HG03469 (cell line): ENCODE measurements at regions not wholly inside any gene's neighbourhood (a gene's known extent, or its start where the extent isn't known, plus 50 kb on each side); places are given as distances from the start of the nearest gene placed in this dataset.
A peak's percentile ranks its signal among the peaks of the same experiment; 100 is the strongest.
"Not testable (repeated sequence)": the region's sequence is repeated elsewhere in the genome, so short reads cannot be mapped to it uniquely, and the experiment has no call there.

Source experiments
- ATAC-seq: cut with Tn5 transposase; IDR thresholded peaks from one replicate; pipeline ENCODE4 v1.9.1; 2021; ENCODE audit warnings: mild to moderate bottlenecking, moderate library complexity, moderate number of reproducible peaks; ENCODE audit not compliant: unreplicated experiment

DNA sequence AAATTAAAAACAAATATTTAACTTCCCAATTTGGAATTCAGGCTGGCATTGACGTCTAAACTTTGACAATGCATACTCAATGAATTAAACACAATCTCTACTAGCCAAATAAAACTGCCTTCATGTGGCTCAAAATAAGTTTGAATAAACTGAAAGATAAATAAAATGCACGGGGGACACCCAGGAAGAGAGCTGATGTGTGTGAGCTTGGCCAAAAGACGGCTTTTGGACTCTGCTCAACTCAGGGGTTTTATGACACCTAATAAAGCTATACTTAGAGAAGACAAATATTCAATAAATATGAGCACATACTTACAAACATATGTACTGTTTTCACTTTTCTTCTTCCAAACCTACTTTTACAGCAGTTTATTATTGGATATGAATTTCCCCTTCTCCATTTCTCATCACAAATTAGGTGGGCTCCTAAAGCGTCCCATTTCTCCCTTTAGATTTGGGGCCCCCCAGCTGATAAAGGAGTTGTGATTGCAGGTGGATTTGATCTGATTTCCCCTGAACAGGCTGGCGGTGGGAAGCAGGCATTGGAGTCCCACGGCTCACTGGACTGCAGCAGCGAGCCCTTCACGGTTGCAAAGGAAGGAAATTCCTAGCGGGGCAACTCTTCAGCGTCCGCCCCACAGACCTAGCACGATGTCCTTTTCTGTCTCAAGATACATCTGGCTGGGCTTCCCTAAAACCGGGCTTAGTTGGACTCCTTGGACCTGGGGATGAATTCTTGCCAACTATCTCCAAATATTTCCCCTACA lies 79.6 kb downstream of the INSIG1 start:
- no peak for ATAC-seq

DNA sequence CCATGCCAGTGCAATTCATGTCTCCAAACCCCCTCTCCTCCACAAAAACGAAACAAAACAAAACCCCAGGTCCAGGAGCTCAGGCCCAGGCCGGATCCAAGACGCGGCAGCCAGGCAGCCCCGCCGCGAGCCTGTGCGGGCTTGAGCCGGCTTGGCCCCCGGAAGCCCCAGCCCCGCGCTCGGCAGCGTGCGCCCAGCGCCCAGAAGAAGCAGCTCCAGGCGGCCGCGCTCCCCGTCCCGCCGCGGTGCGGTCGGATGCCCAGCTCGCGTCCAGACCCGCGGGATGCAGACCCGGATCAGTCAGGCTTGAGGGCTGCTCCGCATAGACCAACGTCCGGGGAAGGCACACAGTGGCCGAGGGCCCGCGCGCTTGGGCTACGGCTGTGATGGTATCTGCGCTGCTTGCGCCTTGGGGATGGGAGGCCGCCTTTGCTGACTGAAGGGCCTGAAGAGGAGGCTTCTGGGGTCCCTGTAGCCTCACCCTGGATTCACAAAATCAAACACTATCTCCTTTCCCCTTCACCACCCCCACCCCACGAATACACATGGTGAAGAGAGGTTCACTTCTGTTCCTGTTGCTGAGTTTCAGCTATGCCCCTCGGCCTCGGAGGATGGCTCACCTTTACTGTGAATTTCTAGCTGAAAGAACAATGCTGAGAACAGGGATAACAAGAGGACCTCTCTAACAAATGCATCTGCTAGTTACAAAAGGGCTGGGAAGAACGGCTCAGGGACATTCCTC lies 79.9 kb upstream of the EN2 start:
- no peak for ATAC-seq

DNA sequence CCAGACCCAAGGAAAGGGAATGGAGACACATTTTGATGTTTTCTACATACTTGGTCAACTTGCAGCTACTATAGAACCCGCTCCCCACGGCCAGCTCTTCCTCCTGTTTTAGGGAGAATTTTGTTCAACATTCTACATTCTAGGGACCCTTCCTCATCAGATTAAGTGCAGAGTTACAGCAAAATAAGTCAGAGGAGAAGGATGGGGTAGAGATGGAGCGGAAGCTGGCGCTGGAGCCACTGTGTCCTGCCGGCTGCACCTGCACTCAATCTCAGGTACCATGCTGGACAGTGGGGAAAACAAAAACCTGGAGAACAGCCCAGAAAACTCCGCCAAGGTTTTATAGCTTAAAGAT lies 79.4 kb upstream of the EN2 start:
- ATAC-seq, result no peak

DNA sequence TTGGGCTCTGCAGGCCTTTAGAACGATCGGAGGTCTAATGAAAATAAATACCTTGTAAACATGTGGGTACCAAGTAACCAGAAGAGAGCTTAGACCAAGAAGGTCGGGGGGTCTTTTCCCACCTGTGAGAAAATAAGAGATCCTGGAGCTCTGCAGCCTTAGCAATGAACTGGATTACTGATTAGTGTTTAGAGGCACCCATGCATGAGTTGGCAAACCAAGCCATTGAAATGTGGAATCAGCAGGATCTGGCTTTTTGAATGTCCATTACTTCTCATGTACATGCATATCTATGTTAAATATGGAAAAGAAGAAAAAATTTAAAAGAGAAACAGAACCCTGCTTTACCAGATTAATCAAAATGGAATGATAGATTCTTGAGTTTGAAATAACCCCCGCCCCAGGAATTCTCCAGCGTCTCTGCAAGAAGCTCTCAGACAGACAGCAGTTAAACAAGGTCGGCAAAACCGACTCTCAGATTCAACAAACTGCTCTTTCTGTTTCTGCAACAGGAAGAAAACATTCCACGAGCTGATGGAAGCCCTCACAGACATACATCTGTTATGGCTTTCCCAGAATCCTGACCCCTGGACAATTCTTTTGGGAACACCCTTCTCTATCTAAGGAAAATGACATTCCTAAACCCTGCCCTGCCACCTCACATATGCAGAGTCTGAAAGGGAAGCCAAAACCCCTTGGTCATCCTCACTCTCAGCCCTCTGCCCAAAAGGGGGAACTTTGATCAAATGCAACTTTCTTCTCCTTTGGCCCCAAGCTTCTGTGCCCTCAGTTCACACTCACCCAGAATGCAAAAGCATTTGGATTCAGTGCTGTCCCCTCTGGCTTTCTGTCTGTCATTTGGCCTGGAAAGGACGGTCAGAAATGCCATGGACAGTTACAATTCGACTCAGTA lies 78.7 kb upstream of the EN2 start:
- no peak for ATAC-seq

DNA sequence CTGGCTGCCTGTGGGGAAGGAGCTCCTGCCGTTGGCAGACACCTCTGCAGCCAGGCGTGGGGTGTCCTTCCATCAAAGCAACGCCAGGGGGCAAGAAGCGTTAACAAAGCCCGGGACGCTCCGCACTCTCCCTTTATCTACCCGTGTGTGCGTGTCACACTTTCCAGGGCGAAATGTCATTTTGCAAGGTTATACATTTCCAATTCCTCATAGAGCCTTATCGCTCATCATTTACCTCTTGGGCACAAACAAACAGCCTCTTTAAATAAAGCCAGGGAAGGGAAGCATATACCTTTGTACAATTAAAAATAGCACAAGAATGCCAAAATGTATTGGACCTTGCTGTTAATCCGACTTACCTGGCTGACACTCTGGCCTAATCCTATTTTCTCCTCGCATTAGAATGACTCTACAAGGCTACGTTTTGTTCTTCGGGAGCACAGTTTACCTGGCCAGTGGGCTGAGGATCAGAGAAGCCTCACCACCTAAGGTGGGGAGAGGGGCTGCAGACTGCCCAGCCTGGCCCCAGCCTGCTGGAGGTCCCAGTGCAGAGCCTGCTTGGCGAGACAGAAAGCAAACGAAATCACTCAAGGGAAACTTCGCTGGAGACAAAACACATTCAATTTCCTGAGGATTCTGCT lies 77.6 kb upstream of the EN2 start:
- ATAC-seq, result peak; percentile 72

DNA sequence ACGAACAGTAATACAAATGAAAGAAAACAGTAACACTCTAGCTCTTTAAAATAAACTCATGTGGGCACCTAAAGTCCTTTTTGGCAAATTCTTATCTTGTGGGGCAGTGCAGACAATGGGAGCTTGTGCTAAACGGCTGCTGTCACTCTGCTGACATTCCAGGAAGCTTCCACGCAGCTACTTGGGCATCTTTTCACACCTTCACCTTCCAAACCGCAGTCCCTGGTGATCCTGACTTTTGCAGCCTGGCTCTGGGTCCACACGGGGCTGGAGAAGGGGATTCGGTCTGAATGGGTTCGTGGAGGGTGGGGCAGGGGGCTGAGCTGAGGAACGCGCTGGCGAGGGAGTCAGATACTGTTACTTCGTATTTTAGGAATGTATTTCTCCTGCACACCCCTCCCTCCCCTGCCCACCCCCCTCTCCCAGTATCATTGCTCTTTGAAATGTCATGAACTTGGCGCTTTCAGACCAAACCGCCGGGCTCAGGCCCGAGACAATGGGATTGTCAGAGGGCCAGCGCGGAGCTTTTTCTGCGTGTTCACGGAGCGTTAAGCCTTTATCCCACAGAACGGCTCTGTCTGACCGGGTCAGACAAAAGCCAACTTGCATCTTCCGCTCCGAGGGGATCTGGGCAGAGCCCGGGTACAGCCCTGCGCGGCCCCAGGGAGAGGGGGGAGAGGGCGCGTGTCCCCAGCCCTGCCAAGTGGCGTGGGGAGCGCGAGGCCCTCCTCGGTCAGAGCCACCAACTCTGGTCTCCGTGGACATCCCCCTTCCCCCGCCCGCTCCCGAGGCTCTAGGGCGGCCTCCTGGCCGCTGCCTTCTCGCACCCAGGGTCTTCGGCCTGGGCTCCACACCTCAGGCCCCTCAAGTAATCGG lies 76.7 kb upstream of the EN2 start:
- no peak for ATAC-seq

DNA sequence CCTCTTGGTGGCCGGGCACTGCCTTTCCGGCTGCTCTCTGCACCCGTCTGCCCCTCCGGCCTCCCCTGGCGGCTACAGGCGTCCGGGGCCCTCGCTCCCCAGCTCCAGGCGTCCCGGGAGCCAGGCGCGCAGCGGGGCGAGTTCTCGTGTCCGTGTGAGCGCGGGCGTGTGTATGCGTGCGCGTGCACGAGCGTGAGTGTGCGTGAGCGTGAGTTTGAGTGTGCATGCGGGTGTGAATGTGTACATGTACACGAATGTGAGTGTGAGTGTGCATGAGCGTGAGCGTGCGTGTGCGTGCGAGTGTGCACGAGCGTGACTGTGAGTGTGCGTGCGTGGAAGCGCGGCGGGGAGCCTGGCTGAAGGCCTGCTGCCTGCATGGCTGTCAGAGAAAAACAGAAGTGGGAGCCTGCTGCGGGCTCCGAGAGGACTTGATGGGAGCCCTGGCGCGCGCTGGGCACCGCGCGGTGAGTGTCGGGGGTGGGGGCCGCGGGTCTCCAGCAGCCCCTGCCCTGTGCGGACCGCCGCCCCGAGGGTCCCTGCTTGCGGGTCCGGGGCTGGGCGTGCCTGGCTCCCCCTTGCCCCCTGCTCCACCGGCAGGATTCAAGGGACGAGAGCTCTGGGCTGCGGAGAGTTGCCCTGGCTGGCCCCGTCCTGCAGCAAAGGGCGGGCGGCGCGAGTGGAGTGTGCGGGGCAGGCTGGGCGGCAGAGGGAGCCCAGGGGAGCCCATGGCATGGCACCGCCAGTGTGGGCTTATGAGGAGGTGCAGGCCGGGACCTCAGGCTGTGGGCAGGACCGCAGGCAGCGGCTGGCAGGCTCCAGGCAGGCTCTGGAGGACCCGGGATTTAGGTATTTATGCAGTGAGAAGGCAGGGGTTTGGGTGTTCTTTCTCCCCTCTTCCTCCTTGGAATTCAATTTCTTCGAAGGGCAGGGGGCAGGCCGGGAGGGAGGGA lies 75.8 kb upstream of the EN2 start:
- ATAC-seq, result no peak

DNA sequence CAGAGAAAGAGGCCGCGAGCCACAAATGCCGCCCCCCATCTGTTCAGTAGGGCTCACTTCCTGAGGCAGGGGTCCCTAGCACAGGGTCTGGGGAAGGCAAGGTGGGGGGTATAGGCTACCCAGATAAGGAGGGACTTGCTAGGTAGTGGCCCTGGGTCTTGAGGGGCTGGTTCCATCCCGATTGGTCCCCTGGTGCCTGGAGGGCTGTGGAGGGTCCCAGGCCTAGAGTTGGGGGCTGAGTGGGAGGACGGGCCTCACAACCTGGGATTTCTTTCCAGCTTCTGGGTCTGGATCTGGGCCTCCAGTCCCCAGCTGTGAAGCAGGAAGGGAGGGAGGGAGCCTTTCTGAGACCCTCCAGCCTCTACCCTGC lies 75.1 kb upstream of the EN2 start:
- ATAC-seq, result no peak

DNA sequence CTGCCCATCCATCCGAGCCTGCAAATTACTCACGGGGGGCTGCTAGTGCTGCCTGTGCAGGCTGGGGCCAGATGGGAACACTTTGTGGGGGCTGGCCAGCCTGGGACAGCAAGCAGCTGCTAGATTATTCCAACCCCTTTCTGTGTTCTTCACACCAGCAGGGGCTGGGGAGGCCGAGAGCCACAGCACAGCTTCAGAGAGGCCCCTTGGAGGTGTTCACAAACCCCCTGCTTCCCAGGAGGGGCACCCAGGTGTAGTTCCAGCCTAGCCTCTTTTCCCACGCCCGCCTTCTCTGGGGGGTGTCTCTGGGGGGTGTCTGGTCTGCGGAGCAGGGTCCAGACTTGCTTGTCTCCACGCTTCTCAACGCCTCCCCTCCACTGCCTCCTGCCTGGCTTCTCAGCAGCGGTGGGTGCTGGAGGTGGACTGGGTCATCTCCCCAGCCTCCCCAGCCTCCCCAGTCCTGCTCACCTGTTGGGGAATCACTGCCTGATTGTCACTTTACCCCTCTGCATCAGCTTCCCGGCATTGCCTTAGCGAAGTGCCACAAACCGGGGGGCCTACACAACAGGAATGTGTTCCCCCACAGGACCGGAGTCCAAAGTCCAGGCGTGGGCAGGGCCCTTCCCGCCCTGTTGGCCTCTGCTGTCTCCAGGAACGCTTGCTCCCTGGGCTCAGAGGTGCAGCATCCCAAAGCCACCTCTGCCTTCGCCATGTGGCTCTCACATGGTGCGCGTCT lies 74.0 kb upstream of the EN2 start:
- no peak for ATAC-seq

DNA sequence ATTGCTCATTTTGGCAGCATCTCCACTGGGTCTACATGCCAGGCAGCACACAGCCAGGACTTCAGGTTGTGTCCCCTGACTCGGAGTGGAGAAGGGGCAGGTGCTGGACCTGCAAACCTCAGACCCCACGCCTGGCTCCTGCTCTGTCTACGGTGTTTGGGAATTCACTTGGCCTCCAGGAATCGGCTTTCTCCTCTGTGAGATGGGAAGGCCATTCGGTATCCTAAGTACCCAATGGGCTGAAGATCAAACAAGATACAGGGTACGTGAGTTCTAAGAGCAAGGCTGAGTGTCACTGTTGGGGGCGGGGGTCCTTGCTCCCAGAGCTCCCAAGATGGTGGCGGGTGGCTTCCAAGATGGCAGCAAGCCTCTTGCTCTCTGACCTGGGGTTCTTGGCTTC lies 73.2 kb upstream of the EN2 start:
- ATAC-seq, result no peak

DNA sequence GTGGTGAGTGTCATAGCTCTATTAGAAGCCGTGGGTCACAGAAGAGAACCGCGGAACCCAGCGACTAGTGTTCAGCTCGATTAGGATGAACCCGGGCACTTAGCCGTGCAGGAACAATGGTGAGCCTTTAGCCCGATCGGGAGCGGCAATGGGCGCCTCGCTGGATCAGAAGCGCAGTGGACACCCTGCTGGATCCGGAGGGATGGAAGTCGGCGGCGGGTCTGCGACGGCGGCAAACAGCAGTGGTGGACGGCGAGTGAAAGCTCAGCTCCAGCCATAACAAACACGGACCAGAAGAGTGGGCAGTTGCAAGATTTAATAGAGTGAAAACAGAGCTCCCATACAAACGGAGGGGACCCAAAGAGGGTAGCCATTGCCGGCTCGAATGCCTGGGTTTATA lies 72.7 kb upstream of the EN2 start:
- not testable (repeated sequence) for ATAC-seq

DNA sequence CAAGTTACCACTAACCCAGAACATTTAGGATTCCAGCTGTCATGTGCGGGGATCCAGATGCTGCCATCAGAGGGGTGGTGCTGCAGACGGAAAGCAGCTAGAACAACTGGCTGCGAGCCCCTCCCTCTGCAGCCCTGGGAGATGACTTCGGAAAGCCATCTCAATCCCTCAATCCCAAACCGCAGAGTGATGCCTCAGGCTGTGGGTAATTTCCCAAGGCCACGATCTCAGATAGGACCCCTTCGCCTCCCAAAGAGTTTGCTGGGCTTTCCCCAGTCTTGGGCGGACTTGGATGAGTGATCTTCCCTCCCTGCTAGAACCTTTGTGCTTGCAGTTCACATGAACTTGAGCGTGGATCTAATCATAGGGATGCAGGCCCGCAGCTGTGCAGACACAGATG lies 71.3 kb upstream of the EN2 start:
- no peak for ATAC-seq

DNA sequence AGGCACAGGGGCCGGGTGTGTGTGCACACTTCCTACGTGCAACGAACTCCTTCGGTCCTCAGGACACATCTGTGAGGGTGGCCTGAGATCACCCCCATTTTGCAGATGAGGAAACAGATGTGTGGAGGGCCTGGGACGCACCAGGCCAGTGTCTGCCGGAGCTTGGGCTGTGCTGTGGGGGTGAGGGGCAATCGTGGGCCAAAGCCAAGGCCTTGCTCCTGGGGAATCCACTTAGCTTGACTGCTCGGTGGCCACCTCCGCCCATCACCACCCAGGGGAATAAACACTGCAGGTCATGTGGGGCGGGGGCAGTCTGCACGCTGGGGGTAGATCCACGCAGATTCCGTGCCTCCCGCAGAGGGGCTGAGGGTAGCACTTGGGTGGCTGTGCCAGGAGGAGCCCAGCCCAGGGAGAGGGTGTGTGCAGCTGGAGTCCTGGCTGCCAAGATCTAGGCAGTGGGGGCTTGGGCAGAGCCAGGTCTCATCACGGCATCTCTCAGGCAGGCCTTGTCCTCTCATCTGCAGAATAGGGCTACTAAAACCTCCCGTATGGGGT lies 70.8 kb upstream of the EN2 start:
- ATAC-seq, result no peak

DNA sequence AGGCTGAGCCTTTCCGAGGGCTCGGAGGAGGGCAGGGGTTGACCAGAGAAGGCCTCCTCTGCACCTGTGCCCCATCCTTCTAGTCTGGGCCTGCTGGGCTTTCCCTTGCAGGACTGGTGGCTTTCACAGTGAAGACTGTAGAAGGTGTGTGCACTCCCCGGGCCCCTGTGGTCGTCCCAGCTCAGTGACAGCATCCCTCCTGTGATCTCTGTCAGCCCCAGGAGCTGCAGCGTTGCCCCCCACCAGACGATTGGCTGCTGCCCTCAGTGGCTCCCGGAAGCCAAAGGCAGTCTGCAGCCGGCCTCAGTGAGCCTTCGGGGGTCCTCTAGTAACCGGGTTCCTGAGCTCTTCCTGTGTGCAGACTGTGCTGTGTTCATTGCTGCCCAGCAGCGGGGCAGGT lies 69.4 kb upstream of the EN2 start:
- ATAC-seq, result no peak

DNA sequence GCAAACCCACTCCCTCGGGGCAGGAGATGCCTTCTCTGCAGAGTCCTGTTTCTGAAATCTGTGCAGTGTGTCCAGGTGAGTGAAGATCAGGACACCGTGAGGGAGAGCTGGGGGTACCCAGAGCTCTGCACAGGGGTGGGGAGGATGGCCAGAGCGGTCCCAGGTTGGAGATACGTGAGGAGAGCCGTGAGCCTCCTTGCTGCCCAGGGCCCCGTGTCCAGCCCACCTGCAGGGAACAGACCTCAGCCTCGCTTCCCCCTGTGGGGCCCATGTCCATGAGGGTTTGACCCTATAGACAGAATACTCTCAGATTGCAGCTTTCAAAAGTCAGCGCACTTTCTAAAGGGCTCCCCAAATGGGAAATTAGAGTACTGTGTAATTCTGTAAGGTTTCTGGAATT lies 66.5 kb upstream of the EN2 start:
- no peak for ATAC-seq

DNA sequence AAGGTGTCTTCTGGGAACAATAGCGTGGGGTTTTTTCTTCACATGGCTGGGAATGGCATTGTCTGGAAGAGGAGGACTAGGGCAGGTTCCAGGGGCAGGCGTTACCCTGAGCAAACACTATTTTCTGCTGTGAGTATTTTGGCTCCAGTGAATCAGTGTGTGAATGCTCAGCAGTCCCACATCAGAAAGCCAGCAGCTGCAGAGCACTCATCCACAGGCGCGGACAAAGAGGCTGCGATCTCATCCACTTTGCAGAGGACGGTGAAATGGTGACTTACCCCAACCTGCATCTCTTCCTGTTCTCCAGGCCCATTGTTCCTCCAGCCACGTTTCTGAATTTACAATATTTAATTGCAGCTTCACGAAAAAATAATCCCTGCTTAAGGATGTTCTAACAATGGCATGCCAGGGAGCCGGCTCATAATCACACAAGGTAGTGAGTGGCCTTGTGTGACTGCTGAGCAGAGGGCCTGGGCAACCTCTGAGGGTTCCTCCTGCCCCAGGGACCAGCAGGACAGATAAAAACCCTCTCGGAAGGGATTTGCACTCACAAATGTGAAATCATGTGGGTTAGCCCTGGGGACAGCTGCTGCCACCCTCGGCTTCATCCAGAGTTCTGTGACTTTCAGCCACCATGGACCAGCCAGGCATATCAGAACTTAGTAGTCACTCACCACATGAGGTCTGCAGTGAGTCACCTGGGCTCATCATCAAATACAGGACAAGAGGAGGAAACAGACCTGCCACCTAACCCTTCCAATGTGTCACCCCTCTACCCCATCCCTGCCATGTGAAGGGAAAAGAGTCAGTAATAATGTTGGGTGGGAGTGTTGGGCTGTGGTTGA lies 65.0 kb upstream of the EN2 start:
- ATAC-seq, result no peak

DNA sequence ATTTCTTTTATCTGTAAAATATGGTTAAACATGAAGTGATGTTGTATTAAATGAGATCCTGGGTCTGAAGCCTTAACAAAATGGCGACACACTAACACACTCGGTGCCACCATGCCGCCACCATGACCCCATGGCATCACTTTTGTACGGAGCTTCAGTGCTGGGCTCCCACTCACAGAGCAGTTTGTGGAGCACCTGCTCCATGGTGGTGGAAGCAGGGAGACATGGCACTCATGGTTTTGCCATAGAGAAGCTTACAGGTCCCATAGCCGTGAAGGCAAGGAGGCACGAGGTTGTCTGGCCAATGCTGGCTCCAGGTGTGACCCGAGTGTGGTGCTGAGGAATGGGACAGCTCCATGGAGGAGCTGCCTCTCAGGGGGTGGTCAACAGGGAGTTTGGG lies 63.5 kb upstream of the EN2 start:
- no peak for ATAC-seq
